ENCODE measurements at regions not wholly inside any gene's neighbourhood (a gene's known extent, or its start where the extent isn't known, plus 50 kb on each side); places are given as distances from the start of the nearest gene placed in this dataset.

DNA sequence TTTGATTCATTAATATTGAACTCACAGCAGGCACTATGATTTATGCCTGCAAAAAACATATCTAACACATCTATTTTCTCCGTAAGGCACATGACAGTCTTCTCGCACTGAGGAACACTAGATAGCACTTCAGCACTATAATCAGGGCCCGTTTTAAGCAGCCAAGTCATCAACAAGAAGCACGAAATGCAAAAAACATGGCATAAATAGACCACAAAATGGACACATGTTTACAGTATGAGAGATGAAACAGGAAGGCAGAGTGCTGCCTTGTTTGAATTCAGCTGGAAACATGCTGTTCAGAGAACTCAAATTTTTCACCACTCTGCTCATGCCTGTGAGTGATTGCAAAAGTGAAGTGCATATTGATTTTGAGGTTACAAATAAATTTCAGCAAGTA is 205.8 kb upstream of the PDGFD start:
- ATAC-seq (ENCODE audit: insufficient number of reproducible peaks, low FRiP score, low read depth) (no peak), DNase-seq (ENCODE audit: low spot score) (no peak)
- Histone ChIP-seq H3K4me3 (no peak overlapping the region), H3K4me1 (ENCODE audit: control insufficient read depth in 1 of 2, low read depth in 2 of 2) (peaks cover 4% of the 10 kb centered on the region in 2 donors), H3K27ac (no peak overlapping the region), H3K9me3 (no peaks in the 10 kb centered on the region), H3K27me3 (replicated peaks; ENCODE audit: insufficient read depth) (no peaks in the 10 kb centered on the region), H3K36me3 (no peaks in the 10 kb centered on the region)
- TF ChIP-seq, protein P1, sequence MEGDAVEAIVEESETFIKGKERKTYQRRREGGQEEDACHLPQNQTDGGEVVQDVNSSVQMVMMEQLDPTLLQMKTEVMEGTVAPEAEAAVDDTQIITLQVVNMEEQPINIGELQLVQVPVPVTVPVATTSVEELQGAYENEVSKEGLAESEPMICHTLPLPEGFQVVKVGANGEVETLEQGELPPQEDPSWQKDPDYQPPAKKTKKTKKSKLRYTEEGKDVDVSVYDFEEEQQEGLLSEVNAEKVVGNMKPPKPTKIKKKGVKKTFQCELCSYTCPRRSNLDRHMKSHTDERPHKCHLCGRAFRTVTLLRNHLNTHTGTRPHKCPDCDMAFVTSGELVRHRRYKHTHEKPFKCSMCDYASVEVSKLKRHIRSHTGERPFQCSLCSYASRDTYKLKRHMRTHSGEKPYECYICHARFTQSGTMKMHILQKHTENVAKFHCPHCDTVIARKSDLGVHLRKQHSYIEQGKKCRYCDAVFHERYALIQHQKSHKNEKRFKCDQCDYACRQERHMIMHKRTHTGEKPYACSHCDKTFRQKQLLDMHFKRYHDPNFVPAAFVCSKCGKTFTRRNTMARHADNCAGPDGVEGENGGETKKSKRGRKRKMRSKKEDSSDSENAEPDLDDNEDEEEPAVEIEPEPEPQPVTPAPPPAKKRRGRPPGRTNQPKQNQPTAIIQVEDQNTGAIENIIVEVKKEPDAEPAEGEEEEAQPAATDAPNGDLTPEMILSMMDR (IDR thresholded peaks at IDR 0.05), result no peak

DNA sequence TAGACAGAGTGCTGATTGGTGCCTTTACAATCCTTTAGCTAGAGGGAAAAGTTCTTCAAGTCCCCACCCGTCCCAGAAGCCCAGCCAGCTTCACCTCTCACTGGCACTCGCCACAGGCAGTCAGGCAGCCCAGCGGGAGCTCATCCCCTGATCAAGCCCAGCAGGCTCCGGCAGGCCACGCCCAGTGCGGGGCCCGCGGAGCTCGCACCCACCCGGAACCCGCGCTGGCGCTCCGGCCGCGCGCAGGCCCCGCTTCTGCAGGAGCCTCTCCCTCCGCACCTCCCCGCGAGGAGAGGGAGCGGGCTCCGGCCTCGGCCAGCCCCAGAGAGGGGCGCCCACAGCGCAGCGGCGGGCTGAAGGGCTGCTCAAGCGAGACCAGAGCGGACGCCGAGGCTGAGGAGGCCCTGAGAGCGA is 202.4 kb upstream of the PDGFD start:
- TF ChIP-seq, protein P1 (IDR thresholded peaks at IDR 0.05), result no peak
- H3K27me3 ChIP-seq (replicated peaks; ENCODE audit: insufficient read depth), result no peaks in the 10 kb centered on the region
- ATAC-seq (ENCODE audit: insufficient number of reproducible peaks, low FRiP score, low read depth), result no peak
- H3K4me3 ChIP-seq, result no peak overlapping the region
- no peaks in the 10 kb centered on the region for H3K9me3 ChIP-seq
- H3K27ac ChIP-seq, result no peak overlapping the region
- no peaks in the 10 kb centered on the region for H3K4me1 ChIP-seq (ENCODE audit: control insufficient read depth in 1 of 2, low read depth in 2 of 2)
- DNase-seq (ENCODE audit: low spot score), result no peak
- H3K36me3 ChIP-seq, result no peaks in the 10 kb centered on the region

DNA sequence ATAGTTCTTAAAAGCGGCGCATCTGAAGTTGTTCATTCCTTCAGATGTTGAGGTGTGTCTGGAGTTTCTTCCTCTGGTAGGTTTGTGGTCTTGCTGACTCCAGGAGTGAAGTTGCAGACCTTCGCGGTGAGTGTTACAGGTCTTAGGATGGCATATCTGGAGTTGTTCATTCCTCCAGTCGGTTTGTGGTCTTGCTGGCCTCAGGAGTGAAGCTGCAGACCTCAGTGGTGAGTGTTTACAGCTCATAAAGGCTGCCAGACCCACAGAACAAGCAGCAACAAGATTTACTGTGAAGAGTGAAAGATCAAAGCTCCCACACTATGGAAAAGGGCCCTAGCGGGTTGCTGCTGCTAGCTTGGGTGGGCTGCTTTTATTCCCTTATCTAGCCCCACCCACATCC is 201.7 kb upstream of the PDGFD start:
- TF ChIP-seq, protein P1 (IDR thresholded peaks at IDR 0.05), result no peak
- Histone ChIP-seq H3K36me3 (no peaks in the 10 kb centered on the region), H3K4me3 (no peak overlapping the region), H3K9me3 (no peaks in the 10 kb centered on the region), H3K27me3 (replicated peaks; ENCODE audit: insufficient read depth) (no peaks in the 10 kb centered on the region), H3K4me1 (ENCODE audit: control insufficient read depth in 1 of 2, low read depth in 2 of 2) (no peaks in the 10 kb centered on the region), H3K27ac (no peak overlapping the region)
- ATAC-seq (ENCODE audit: insufficient number of reproducible peaks, low FRiP score, low read depth) (no peak), DNase-seq (ENCODE audit: low spot score) (no peak)

DNA sequence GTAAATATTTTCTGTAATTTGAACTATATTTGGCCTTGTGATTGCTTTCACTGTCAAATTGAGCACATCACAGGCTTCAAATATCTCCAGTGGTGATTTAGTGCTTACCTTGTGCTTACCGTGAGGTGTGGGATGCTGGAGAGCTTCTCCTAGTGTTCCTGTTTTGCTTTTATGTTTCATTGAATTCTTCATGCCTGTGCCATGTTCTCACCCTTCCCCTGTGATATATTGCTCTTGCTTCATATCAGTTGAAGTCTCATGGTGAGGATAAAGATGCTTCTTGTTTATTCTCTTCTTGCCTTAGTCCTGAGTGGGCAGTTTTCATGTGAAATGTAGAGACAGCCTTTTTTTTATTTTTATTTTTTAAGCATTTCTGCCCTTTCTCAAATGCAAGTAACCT is 198.0 kb upstream of the PDGFD start:
- DNase-seq (ENCODE audit: low spot score), result no peak
- Histone ChIP-seq H3K36me3 (no peaks in the 10 kb centered on the region), H3K27me3 (replicated peaks; ENCODE audit: insufficient read depth) (no peaks in the 10 kb centered on the region), H3K27ac (no peak overlapping the region), H3K4me3 (no peak overlapping the region), H3K4me1 (ENCODE audit: control insufficient read depth in 1 of 2, low read depth in 2 of 2) (no peaks in the 10 kb centered on the region), H3K9me3 (no peaks in the 10 kb centered on the region)
- TF ChIP-seq, protein P1 (IDR thresholded peaks at IDR 0.05), result no peak
- ATAC-seq (ENCODE audit: insufficient number of reproducible peaks, low FRiP score, low read depth), result no peak

DNA sequence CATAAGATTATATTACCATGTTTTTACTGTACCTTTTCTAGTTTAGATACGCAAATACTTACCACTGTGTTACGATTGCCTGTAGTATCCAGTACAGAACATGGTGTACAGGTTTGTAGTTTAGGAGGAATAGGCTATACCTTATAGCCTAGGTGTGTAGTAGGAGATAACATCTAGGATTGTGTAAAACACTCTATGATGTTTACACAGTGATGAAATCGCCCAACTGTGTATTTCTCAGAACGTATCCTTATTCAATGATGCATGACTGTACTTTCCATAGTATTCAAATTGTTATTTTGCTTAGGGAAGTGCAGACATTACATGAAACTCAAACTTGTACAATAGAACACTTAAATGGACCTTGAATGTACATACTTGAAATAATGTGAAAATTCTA is 188.1 kb upstream of the PDGFD start:
- H3K4me3 ChIP-seq, result no peak overlapping the region
- TF ChIP-seq, protein P1 (IDR thresholded peaks at IDR 0.05), result no peak
- H3K9me3 ChIP-seq, result peaks cover 13% of the 10 kb centered on the region
- H3K36me3 ChIP-seq, result no peaks in the 10 kb centered on the region
- no peak overlapping the region for H3K27ac ChIP-seq
- ATAC-seq (ENCODE audit: insufficient number of reproducible peaks, low FRiP score, low read depth) (no peak), DNase-seq (ENCODE audit: low spot score) (no peak)
- H3K4me1 ChIP-seq (ENCODE audit: control insufficient read depth in 1 of 2, low read depth in 2 of 2), result no peaks in the 10 kb centered on the region
- H3K27me3 ChIP-seq (replicated peaks; ENCODE audit: insufficient read depth), result no peaks in the 10 kb centered on the region
